DOHH2 (cell line): ENCODE measurements at regions not wholly inside any gene's neighbourhood (a gene's known extent, or its start where the extent isn't known, plus 50 kb on each side); places are given as distances from the start of the nearest gene placed in this dataset.

Experiments used
- H3F3A ChIP-seq: fragments of 200-600 bp; sonication (generic), shearing (Covaris generic); 2 replicates; pipeline ENCODE4 v1.6.0; 2016; ENCODE audit warnings: antibody characterized with exemption, mild to moderate bottlenecking; ENCODE audit not compliant: control insufficient read depth, insufficient read depth
- H3K27ac ChIP-seq: fragments of 200-600 bp; sonication (generic); 2 replicates; pipeline ENCODE4 v1.5.1; 2014; ENCODE audit warnings: low read depth, mild to moderate bottlenecking, low read length, moderate library complexity
- H3K27me3 ChIP-seq: fragments of 200-600 bp; sonication (generic); 2 replicates; pipeline ENCODE4 v1.6.1; 2014; ENCODE audit warnings: mild to moderate bottlenecking, low read length, mixed read lengths; ENCODE audit not compliant: control insufficient read depth
- H3K36me3 ChIP-seq: fragments of 200-600 bp; sonication (generic); 2 replicates; pipeline ENCODE4 v1.6.1; 2014; ENCODE audit warnings: mild to moderate bottlenecking, low read length, moderate library complexity, mixed read lengths; ENCODE audit not compliant: control insufficient read depth
- H3K4me1 ChIP-seq: fragments of 200-600 bp; sonication (generic); 2 replicates; pipeline ENCODE4 v1.6.1; 2014; ENCODE audit warnings: mild to moderate bottlenecking, low read length, mixed read lengths; ENCODE audit not compliant: control insufficient read depth
- H3K4me2 ChIP-seq: fragments of 200-600 bp; sonication (generic); 2 replicates; pipeline ENCODE4 v1.6.0; 2014; ENCODE audit warnings: mild to moderate bottlenecking, low read length, moderate library complexity
- H3K4me3 ChIP-seq: fragments of 200-600 bp; sonication (generic); 2 replicates; pipeline ENCODE4 v1.5.1; 2014; ENCODE audit warnings: mild to moderate bottlenecking, low read length, mixed read lengths
- H3K79me2 ChIP-seq: fragments of 200-600 bp; sonication (generic); 2 replicates; pipeline ENCODE4 v1.6.1; 2014; ENCODE audit warnings: mild to moderate bottlenecking, low read length, mixed read lengths; ENCODE audit not compliant: control insufficient read depth
- H3K9me2 ChIP-seq: fragments of 200-600 bp; sonication (generic); replicated peaks from 2 replicates; pipeline ENCODE4 v1.6.1; 2014; ENCODE audit warnings: mild to moderate bottlenecking, low read length, mixed read lengths; ENCODE audit not compliant: control insufficient read depth
- H3K9me3 ChIP-seq: fragments of 200-600 bp; sonication (generic); 2 replicates; pipeline ENCODE4 v1.6.1; 2014; ENCODE audit warnings: antibody characterized with exemption, low read length, mixed read lengths; ENCODE audit not compliant: control insufficient read depth, insufficient read depth
- H4K20me1 ChIP-seq: fragments of 200-600 bp; sonication (generic); 2 replicates; pipeline ENCODE4 v1.6.0; 2014; ENCODE audit warnings: low read depth, mild to moderate bottlenecking, antibody characterized with exemption, low read length, moderate library complexity; ENCODE audit not compliant: control insufficient read depth, insufficient read depth
- EZH2phosphoT487 ChIP-seq: fragments of 200-600 bp; sonication (generic); IDR thresholded peaks from 2 replicates; pipeline ENCODE4 v1.6.1; 2017; ENCODE audit warnings: borderline replicate concordance, mild to moderate bottlenecking, antibody characterized with exemption, low read length, moderate library complexity, mixed read lengths
- TF ChIP-seq, protein P1 (sequence below): fragments of 200-600 bp; sonication (generic); IDR thresholded peaks from one replicate; pipeline ENCODE4 v1.5.1; 2014; ENCODE audit warnings: antibody characterized with exemption, mild to moderate bottlenecking, low read depth, low read length; ENCODE audit not compliant: poor library complexity, severe bottlenecking

DNA sequence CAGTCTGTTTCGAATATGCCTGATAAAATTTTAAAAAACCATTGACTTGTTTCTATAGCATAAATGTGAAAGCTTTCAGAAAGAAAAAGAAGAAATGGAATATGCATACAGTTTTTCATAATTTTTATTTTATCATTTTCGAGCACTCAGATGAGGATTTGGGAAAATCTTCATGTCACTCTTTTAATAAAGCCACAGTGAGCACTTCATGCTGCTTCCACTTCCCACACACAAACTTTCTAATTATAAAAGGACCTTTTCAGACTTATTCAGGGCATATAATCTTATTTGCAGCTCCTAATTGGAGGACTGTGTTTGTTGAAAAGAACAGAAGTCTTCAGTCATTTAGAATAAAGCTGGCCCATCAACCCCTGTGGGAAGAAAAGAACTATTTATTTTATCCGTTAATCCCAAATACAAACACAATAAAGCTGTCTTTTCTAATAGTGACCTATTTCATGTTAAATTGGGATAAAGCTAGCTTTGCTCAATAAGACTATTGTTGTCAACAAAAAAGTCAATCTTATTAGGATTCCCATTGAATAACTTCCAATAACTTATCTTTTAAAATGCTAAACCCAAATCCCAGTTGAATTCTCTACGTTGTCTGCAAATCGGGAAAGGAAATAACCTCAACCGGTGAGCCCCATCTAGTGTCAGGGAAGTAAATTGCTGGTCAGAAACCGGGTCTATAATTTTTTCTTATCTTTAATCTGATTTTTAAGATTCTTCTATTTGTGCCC is 211.5 kb downstream of the PDGFRA start:
- H3K27ac ChIP-seq: no peak overlapping the region
- H3F3A ChIP-seq: no peaks in the 10 kb centered on the region
- no peak overlapping the region for H3K4me2 ChIP-seq
- no peaks in the 10 kb centered on the region for H3K9me2 ChIP-seq
- H3K36me3 ChIP-seq: no peaks in the 10 kb centered on the region
- no peaks in the 10 kb centered on the region for H3K4me1 ChIP-seq
- H3K4me3 ChIP-seq: no peak overlapping the region
- no peaks in the 10 kb centered on the region for H3K9me3 ChIP-seq
- TF ChIP-seq, protein P1, sequence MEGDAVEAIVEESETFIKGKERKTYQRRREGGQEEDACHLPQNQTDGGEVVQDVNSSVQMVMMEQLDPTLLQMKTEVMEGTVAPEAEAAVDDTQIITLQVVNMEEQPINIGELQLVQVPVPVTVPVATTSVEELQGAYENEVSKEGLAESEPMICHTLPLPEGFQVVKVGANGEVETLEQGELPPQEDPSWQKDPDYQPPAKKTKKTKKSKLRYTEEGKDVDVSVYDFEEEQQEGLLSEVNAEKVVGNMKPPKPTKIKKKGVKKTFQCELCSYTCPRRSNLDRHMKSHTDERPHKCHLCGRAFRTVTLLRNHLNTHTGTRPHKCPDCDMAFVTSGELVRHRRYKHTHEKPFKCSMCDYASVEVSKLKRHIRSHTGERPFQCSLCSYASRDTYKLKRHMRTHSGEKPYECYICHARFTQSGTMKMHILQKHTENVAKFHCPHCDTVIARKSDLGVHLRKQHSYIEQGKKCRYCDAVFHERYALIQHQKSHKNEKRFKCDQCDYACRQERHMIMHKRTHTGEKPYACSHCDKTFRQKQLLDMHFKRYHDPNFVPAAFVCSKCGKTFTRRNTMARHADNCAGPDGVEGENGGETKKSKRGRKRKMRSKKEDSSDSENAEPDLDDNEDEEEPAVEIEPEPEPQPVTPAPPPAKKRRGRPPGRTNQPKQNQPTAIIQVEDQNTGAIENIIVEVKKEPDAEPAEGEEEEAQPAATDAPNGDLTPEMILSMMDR: peak; percentile 53
- no peak for TF ChIP-seq EZH2phosphoT487
- H3K79me2 ChIP-seq: no peaks in the 10 kb centered on the region
- peaks cover 4% of the 10 kb centered on the region; the same call in 1 of the 2 replicates for H3K27me3 ChIP-seq
- no peaks in the 10 kb centered on the region for H4K20me1 ChIP-seq

GRCh38 chr4:54445866-54446265 is 211.9 kb upstream of the KIT start:
- H3K36me3 ChIP-seq: no peaks in the 10 kb centered on the region
- no peaks in the 10 kb centered on the region for H4K20me1 ChIP-seq
- no peaks in the 10 kb centered on the region for H3K9me2 ChIP-seq
- no peak overlapping the region for H3K4me3 ChIP-seq
- H3K9me3 ChIP-seq: no peaks in the 10 kb centered on the region
- no peaks in the 10 kb centered on the region for H3K79me2 ChIP-seq
- no peak overlapping the region for H3K4me2 ChIP-seq
- H3K4me1 ChIP-seq: no peaks in the 10 kb centered on the region
- no peaks in the 10 kb centered on the region for H3F3A ChIP-seq
- no peak overlapping the region for H3K27ac ChIP-seq
- peaks cover 4% of the 10 kb centered on the region; the same call in 1 of the 2 replicates for H3K27me3 ChIP-seq
- TF ChIP-seq, protein P1: no peak
- no peak for TF ChIP-seq EZH2phosphoT487

DNA sequence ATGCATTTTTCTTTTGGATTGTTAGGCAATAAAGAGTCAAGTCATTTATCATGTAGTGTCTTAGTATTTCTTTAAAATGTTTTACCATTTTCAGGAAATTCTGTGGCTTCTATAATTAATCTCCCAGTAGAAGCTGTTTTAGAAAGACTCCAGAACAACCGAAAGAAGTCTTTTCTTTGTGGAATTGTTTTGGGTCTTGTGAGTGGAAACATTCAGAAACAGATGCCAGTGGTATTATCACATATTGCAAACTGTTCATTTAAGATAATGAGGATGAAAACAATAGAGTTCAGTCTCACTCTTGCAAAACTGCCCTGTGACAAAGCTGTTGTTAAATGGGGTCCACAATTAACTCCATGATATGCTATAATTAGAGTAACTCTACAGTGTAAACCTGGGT is 211.2 kb upstream of the KIT start:
- H3K9me2 ChIP-seq: no peaks in the 10 kb centered on the region
- H3F3A ChIP-seq: no peaks in the 10 kb centered on the region
- H3K4me1 ChIP-seq: no peaks in the 10 kb centered on the region
- H3K79me2 ChIP-seq: no peaks in the 10 kb centered on the region
- H3K27ac ChIP-seq: no peak overlapping the region
- no peaks in the 10 kb centered on the region for H3K9me3 ChIP-seq
- no peak overlapping the region for H3K4me3 ChIP-seq
- no peaks in the 10 kb centered on the region for H3K36me3 ChIP-seq
- peaks cover 4% of the 10 kb centered on the region; the same call in 1 of the 2 replicates for H3K27me3 ChIP-seq
- H4K20me1 ChIP-seq: no peaks in the 10 kb centered on the region
- no peak overlapping the region for H3K4me2 ChIP-seq
- TF ChIP-seq, protein P1: no peak
- TF ChIP-seq EZH2phosphoT487: no peak
